Type B pancreatic cell (in vitro differentiated cells): ENCODE measurements at regions not wholly inside any gene's neighbourhood (a gene's known extent, or its start where the extent isn't known, plus 50 kb on each side); places are given as distances from the start of the nearest gene placed in this dataset.
A peak's percentile ranks its signal among the peaks of the same experiment; 100 is the strongest.

Experiments used
- DNase-seq: peaks from one replicate; pipeline ENCODE4 v3.0.0; 2021; ENCODE audit warnings: mixed read lengths; ENCODE audit not compliant: unreplicated experiment; ENCODE audit errors: extremely low spot score
- H3K27ac Mint-ChIP-seq: 2 replicates; pipeline ENCODE4 v1.8.0; 2021; ENCODE audit warnings: mild to moderate bottlenecking, mixed read lengths
- H3K27me3 Mint-ChIP-seq: 2 replicates; pipeline ENCODE4 v1.8.0; 2021; ENCODE audit warnings: mixed read lengths
- H3K36me3 Mint-ChIP-seq: 2 replicates; pipeline ENCODE4 v1.8.0; 2021; ENCODE audit warnings: mixed read lengths
- H3K4me1 Mint-ChIP-seq: one replicate; pipeline ENCODE4 v1.8.0; 2021; ENCODE audit warnings: mixed read lengths; ENCODE audit not compliant: unreplicated experiment
- H3K4me3 Mint-ChIP-seq: 2 replicates; pipeline ENCODE4 v1.8.0; 2021; ENCODE audit warnings: mild to moderate bottlenecking, mixed read lengths
- H3K9me3 Mint-ChIP-seq: 2 replicates; pipeline ENCODE4 v1.8.0; 2021; ENCODE audit warnings: mixed read lengths
- CTCF ChIP-seq: fragments of 200-600 bp; sonication (generic); conservative IDR thresholded peaks from 2 replicates; pipeline ENCODE4 v1.5.0; 2021; ENCODE audit warnings: antibody characterized with exemption, mild to moderate bottlenecking

GRCh38 chr18:65239787-65240186, 511.0 kb upstream of the CDH7 start:
- H3K27me3 Mint-ChIP-seq, result no peaks in the 10 kb centered on the region
- H3K36me3 Mint-ChIP-seq, result no peaks in the 10 kb centered on the region
- H3K4me1 Mint-ChIP-seq, result peaks cover 4% of the 10 kb centered on the region
- no peak overlapping the region for H3K27ac Mint-ChIP-seq
- H3K9me3 Mint-ChIP-seq, result no peaks in the 10 kb centered on the region
- no peak for TF ChIP-seq CTCF
- no peak overlapping the region for H3K4me3 Mint-ChIP-seq
- no peak for DNase-seq

- H3K9me3 Mint-ChIP-seq, result peaks cover 6% of the 10 kb centered on the region
- H3K27me3 Mint-ChIP-seq, result no peaks in the 10 kb centered on the region
- H3K4me1 Mint-ChIP-seq, result peaks cover 4% of the 10 kb centered on the region
- H3K36me3 Mint-ChIP-seq, result no peaks in the 10 kb centered on the region
- TF ChIP-seq CTCF, result no peak
- no peak overlapping the region for H3K27ac Mint-ChIP-seq
- no peak for DNase-seq
- no peak overlapping the region for H3K4me3 Mint-ChIP-seq
These were observed 514.7 kb upstream of the CDH7 start for GRCh38 chr18:65235966-65236624.

DNA sequence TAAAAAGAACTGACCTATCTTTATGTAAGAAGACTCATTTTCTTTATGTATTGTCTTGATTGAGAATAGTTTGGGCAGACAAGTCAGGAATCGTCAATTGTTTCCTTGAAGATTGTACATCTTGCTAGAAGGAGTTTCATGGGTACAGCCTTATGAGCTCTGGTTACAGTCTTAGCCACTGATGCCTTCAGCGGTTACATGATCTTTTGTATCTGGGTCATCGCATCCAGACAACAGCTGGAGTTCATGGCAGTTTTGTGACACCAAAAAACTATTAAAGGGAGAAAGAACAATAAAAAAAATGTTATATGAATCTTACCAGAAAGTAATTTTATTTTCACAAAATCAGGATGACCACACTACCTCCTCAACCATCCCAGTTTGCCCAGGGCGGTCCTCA, 520.5 kb upstream of the CDH7 start:
- no peaks in the 10 kb centered on the region for H3K4me1 Mint-ChIP-seq
- no peak overlapping the region for H3K27ac Mint-ChIP-seq

GRCh38 chr18:65227970-65228369, 522.8 kb upstream of the CDH7 start:
- Mint-ChIP-seq H3K9me3 (peaks cover 6% of the 10 kb centered on the region), H3K4me3 (no peak overlapping the region), H3K4me1 (no peaks in the 10 kb centered on the region), H3K27ac (no peak overlapping the region), H3K27me3 (peaks cover 8% of the 10 kb centered on the region), H3K36me3 (no peaks in the 10 kb centered on the region)
- peak; percentile 46 for TF ChIP-seq CTCF
- DNase-seq, result no peak

More for the DNA sequence above, 520.5 kb upstream of the CDH7 start:
- no peak overlapping the region for H3K4me3 Mint-ChIP-seq
- TF ChIP-seq CTCF, result no peak
- no peaks in the 10 kb centered on the region for H3K36me3 Mint-ChIP-seq
- DNase-seq, result no peak
- H3K9me3 Mint-ChIP-seq, result peaks cover 6% of the 10 kb centered on the region
- peaks cover 4% of the 10 kb centered on the region for H3K27me3 Mint-ChIP-seq

GRCh38 chr18:65221736-65222135, 529.1 kb upstream of the CDH7 start:
- H3K27me3 Mint-ChIP-seq, result peaks cover 16% of the 10 kb centered on the region

More at GRCh38 chr18:65221736-65222135, 529.1 kb upstream of the CDH7 start:
- Mint-ChIP-seq H3K27ac (no peak overlapping the region), H3K4me1 (no peaks in the 10 kb centered on the region), H3K9me3 (no peaks in the 10 kb centered on the region), H3K4me3 (no peak overlapping the region), H3K36me3 (no peaks in the 10 kb centered on the region)
- DNase-seq, result no peak
- no peak for TF ChIP-seq CTCF
